Colonic mucosa (tissue), 4 donors: ENCODE measurements at regions not wholly inside any gene's neighbourhood (a gene's known extent, or its start where the extent isn't known, plus 50 kb on each side); places are given as distances from the start of the nearest gene placed in this dataset.

ENCODE experiments used
- DNase-seq: peaks from one replicate; pipeline ENCODE4 v3.0.0-alpha.2; 2020
- H3K27ac ChIP-seq: fragments of 200-600 bp; one replicate; pipeline ENCODE4 v1.8.0; 2021
- H3K27me3 ChIP-seq: fragments of 200-600 bp; one replicate; pipeline ENCODE4 v1.8.0; 2021
- H3K36me3 ChIP-seq: fragments of 200-600 bp; one replicate; pipeline ENCODE4 v1.8.0; 2021
- H3K4me1 ChIP-seq: fragments of 200-600 bp; one replicate; pipeline ENCODE4 v1.8.0; 2021; ENCODE audit warnings: mild to moderate bottlenecking
- H3K4me3 ChIP-seq: fragments of 200-600 bp; one replicate; pipeline ENCODE4 v1.8.0; 2021
- H3K9ac ChIP-seq, 2 donors: one replicate each; pipeline ENCODE4 v1.7.0; 2013; ENCODE audit warnings: control low read depth in 2 of 2, low read depth in 2 of 2, low read length in 2 of 2
- H3K9me3 ChIP-seq: fragments of 200-600 bp; one replicate; pipeline ENCODE4 v1.8.0; 2021
- intact Hi-C: fragments of 100-400 bp; cut with DNase I; formaldehyde crosslinking; loops from one replicate; pipeline ENCODE4 v1.14.1; 2022
- TF ChIP-seq, protein P1 (sequence below): fragments of 200-600 bp; IDR thresholded peaks from one replicate; pipeline ENCODE4 v1.8.0; 2022; ENCODE audit warnings: antibody characterized with exemption, mild to moderate bottlenecking
- donor health status: healthy.
- donor health status: DM: no; HTN: no; CAD: no.
- donor health status: DM: no; HTN: no; CAD: no.

DNA sequence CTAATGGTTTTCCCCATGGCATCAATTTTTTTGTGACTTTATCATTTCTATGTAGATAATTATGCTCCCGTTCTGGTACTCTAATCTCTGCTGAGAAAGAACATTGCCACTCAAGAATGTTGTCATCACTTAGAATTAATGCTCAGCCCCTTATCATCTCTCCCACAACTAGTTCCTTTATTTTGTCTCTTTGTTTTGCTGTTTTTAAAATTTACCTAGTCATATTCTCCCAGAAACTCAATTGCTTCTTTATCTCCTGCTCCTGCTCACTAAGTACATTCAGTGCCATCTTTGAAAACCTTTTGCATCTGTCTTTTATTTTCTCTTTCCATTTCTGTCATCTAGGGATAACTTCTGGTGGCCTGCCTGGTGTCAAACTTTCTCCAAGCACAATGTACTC, 324.9 kb upstream of the MTPN start:
- H3K27me3 ChIP-seq = no peaks in the 10 kb centered on the region
- H3K4me1 ChIP-seq = no peaks in the 10 kb centered on the region
- intact Hi-C loops = no loop called here
- no peak for DNase-seq
- TF ChIP-seq, protein P1, sequence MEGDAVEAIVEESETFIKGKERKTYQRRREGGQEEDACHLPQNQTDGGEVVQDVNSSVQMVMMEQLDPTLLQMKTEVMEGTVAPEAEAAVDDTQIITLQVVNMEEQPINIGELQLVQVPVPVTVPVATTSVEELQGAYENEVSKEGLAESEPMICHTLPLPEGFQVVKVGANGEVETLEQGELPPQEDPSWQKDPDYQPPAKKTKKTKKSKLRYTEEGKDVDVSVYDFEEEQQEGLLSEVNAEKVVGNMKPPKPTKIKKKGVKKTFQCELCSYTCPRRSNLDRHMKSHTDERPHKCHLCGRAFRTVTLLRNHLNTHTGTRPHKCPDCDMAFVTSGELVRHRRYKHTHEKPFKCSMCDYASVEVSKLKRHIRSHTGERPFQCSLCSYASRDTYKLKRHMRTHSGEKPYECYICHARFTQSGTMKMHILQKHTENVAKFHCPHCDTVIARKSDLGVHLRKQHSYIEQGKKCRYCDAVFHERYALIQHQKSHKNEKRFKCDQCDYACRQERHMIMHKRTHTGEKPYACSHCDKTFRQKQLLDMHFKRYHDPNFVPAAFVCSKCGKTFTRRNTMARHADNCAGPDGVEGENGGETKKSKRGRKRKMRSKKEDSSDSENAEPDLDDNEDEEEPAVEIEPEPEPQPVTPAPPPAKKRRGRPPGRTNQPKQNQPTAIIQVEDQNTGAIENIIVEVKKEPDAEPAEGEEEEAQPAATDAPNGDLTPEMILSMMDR = no peak
- H3K4me3 ChIP-seq = no peak overlapping the region
- H3K9me3 ChIP-seq = no peaks in the 10 kb centered on the region
- H3K9ac ChIP-seq = no peak overlapping the region
- H3K36me3 ChIP-seq = no peaks in the 10 kb centered on the region
- no peak overlapping the region for H3K27ac ChIP-seq

DNA sequence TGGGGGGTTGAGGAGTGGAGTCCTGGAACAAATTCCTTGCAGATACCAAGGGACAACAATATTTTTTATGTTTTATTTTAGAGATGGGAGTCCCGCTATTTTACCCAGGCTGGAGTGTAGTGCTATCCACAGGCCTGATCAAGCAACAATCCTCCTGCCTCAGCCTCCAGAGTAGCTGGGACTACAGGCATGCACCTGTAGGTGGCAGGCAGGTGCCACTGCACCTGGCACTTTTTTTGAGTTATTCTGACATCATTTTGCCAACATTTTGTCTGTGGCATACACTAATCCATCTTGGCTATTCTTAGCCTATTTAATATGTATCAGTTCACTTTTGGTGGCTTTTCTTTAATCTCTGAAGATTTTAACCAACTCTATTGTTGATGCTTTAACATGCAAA, 317.8 kb upstream of the MTPN start:
- DNase-seq = no peak
- H3K4me3 ChIP-seq = no peak overlapping the region
- H3K27ac ChIP-seq = no peak overlapping the region
- TF ChIP-seq, protein P1 = no peak
- no peaks in the 10 kb centered on the region for H3K4me1 ChIP-seq
- no peaks in the 10 kb centered on the region for H3K27me3 ChIP-seq
- no peaks in the 10 kb centered on the region for H3K36me3 ChIP-seq
- H3K9ac ChIP-seq = no peak overlapping the region
- intact Hi-C loops = no loop called here
- no peaks in the 10 kb centered on the region for H3K9me3 ChIP-seq

DNA sequence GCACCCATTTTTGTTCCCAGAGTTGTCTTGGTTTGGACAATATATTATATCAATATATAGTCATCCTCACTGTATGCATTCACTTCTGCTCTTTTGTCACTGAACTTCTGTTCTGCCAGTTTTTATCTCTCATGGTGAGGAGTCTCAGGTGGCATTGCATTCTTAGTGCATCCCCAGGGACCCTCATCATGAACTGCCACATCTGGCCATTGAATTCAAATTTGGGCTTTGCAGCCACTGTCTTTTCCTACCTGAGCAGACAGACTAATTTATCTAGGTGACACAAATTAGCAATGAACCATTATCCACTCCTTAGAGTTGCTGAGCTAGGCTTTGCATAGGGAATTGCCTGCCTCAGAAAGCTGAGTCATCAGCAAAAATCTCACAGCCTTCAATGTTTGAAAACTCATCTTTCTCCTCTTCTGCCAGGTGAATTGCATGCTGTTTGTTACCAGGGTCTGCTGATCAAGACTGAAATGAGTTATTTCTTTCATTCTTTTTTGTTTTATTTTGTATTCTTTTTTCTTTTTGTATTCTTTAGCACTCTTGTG, 316.8 kb upstream of the MTPN start:
- Histone ChIP-seq H3K4me3 (no peak overlapping the region), H3K27ac (no peak overlapping the region), H3K9ac (no peak overlapping the region), H3K36me3 (no peaks in the 10 kb centered on the region), H3K27me3 (no peaks in the 10 kb centered on the region), H3K4me1 (no peaks in the 10 kb centered on the region), H3K9me3 (no peaks in the 10 kb centered on the region)
- no peak for DNase-seq
- intact Hi-C loops = no loop called here
- TF ChIP-seq, protein P1 = no peak

DNA sequence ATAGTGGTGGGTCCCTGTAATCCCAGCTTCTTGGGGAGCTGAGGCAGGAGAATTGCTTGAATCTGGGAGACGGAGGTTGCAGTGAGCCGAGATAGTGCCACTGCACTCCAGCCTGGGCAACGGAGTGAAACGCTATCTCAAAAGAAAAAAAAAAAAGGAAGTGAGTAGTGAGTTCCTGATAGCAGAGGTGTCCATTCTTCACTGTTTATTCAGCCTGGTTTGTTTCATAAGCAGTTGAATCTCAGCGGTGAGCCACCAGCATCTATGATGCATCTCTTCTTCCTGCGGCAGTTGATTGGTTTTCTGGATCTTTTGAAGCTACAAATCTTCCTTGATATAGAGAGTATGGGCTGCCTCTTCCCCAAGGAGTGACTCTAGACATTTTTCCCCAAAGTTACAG, 316.1 kb upstream of the MTPN start:
- intact Hi-C loops = no loop called here

DNA sequence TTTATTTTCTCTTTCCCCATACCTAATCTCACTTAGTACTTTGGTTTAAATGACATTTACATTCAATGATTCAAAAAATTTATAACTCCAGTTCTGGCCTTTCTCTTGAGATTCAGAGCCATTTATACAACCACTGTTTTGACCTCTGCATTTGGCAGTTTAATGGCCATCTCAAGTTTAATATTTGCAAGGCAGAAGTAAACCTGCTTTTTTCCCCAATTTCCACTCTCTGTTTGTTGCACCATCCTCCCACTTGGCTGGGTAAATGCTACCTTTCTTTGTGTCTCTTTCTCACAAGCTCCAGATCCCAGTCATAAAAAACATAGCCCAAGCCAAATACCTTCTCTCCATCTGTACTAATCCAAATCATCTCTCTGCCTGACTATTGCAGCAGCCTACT, 315.2 kb upstream of the MTPN start:
- no peak overlapping the region for H3K27ac ChIP-seq
- H3K9ac ChIP-seq = no peak overlapping the region

More for the DNA sequence above, 316.1 kb upstream of the MTPN start:
- Histone ChIP-seq H3K27me3 (no peaks in the 10 kb centered on the region), H3K9ac (no peak overlapping the region), H3K4me1 (no peaks in the 10 kb centered on the region), H3K4me3 (no peak overlapping the region), H3K9me3 (no peaks in the 10 kb centered on the region), H3K36me3 (no peaks in the 10 kb centered on the region), H3K27ac (no peak overlapping the region)
- DNase-seq = no peak
- TF ChIP-seq, protein P1 = no peak

More for the DNA sequence above, 315.2 kb upstream of the MTPN start:
- H3K27me3 ChIP-seq = no peaks in the 10 kb centered on the region
- no peak overlapping the region for H3K4me3 ChIP-seq
- DNase-seq = no peak
- H3K9me3 ChIP-seq = no peaks in the 10 kb centered on the region
- TF ChIP-seq, protein P1 = no peak
- intact Hi-C loops = no loop called here
- H3K36me3 ChIP-seq = no peaks in the 10 kb centered on the region
- no peaks in the 10 kb centered on the region for H3K4me1 ChIP-seq
